A673 (cell line): ENCODE measurements at regions not wholly inside any gene's neighbourhood (a gene's known extent, or its start where the extent isn't known, plus 50 kb on each side); places are given as distances from the start of the nearest gene placed in this dataset.

ENCODE experiments used
- BruUV-seq: library from RNA; stranded (reverse); fragments of 400-500 nt; replicated peaks from 2 replicates; lab custom pipeline; 2021; lab: Mats Ljungman, UMichigan
- CTCF ChIA-PET: fragments of 300-600 bp; sonication (Branson Sonifier 250); formaldehyde crosslinking; loops from one replicate; lab custom pipeline; 2022; ENCODE audit warnings: antibody characterized with exemption; lab: Charles Lee
- POLR2A ChIA-PET: fragments of 300-600 bp; sonication (Branson Sonifier 250); formaldehyde crosslinking; loops from one replicate; lab custom pipeline; 2022; ENCODE audit warnings: antibody characterized with exemption; ENCODE audit not compliant: low non-redundant PET; lab: Charles Lee
- DNase-seq: peaks from one replicate; pipeline ENCODE4 v3.0.0-alpha.2; 2015; ENCODE audit warnings: low spot score
- H3K27ac ChIP-seq: fragments of 200-600 bp; sonication (generic); 2 replicates; pipeline ENCODE4 v1.5.1; 2016; ENCODE audit warnings: mixed run types, low read depth, mild to moderate bottlenecking, mixed read lengths, antibody characterized with exemption, low read length; ENCODE audit not compliant: poor library complexity, severe bottlenecking
- H3K27me3 ChIP-seq: fragments of 200-600 bp; sonication (generic); replicated peaks from 2 replicates; pipeline ENCODE4 v1.6.1; 2017; ENCODE audit warnings: mixed run types, low read depth, mild to moderate bottlenecking, mixed read lengths, antibody characterized with exemption, low read length; ENCODE audit not compliant: insufficient read depth, poor library complexity
- H3K36me3 ChIP-seq: fragments of 200-600 bp; sonication (generic); 2 replicates; pipeline ENCODE4 v1.6.1; 2016; ENCODE audit warnings: mixed run types, mild to moderate bottlenecking, mixed read lengths, antibody characterized with exemption, low read length; ENCODE audit not compliant: insufficient read depth, poor library complexity, severe bottlenecking
- H3K4me1 ChIP-seq: fragments of 200-600 bp; sonication (generic); 2 replicates; pipeline ENCODE4 v1.6.1; 2017; ENCODE audit warnings: mixed run types, mild to moderate bottlenecking, mixed read lengths, antibody characterized with exemption, low read length; ENCODE audit not compliant: insufficient read depth, poor library complexity, severe bottlenecking
- H3K4me3 ChIP-seq: fragments of 200-600 bp; sonication (generic); 2 replicates; pipeline ENCODE4 v1.5.1; 2016; ENCODE audit warnings: low read depth, mixed run types, mild to moderate bottlenecking, mixed read lengths, low read length; ENCODE audit not compliant: poor library complexity, severe bottlenecking
- H3K9me3 ChIP-seq: fragments of 200-600 bp; sonication (generic); 2 replicates; pipeline ENCODE4 v1.6.1; 2016; ENCODE audit warnings: mixed run types, low read depth, mild to moderate bottlenecking, mixed read lengths, antibody characterized with exemption, low read length; ENCODE audit not compliant: poor library complexity, severe bottlenecking
- CTCF ChIP-seq: fragments of 300-800, 200-600 bp; sonication (generic); conservative IDR thresholded peaks from 2 replicates; pipeline ENCODE4 v1.5.1; 2017; ENCODE audit warnings: low read depth, mild to moderate bottlenecking, antibody characterized with exemption, low read length, moderate library complexity, mixed read lengths
- EZH2 ChIP-seq: fragments of 200-600 bp; sonication (generic); IDR thresholded peaks from 2 replicates; pipeline ENCODE4 v1.6.1; 2017; ENCODE audit warnings: borderline replicate concordance, low read depth, mild to moderate bottlenecking, mixed read lengths, antibody characterized with exemption, low read length; ENCODE audit not compliant: poor library complexity, severe bottlenecking
- intact Hi-C: fragments of 100-400 bp; cut with micrococcal nuclease; formaldehyde crosslinking; loops from one replicate; pipeline ENCODE4 v1.10.0; 2022; ENCODE audit not compliant: unreplicated experiment

GRCh38 chr18:40976050-40976449 lies 979.0 kb upstream of the PIK3C3 start:
- H3K36me3 ChIP-seq = no peaks in the 10 kb centered on the region
- no peak overlapping the region for H3K4me3 ChIP-seq
- no TSS peak for BruUV-seq
- POLR2A ChIA-PET = no interaction called here
- no peak for DNase-seq
- H3K4me1 ChIP-seq = no peaks in the 10 kb centered on the region
- intact Hi-C loops = no loop called here
- TF ChIP-seq CTCF (no peak), EZH2 (no peak)
- no peak overlapping the region for H3K27ac ChIP-seq
- CTCF ChIA-PET = no interaction called here
- H3K9me3 ChIP-seq = no peaks in the 10 kb centered on the region
- H3K27me3 ChIP-seq = no peaks in the 10 kb centered on the region

DNA sequence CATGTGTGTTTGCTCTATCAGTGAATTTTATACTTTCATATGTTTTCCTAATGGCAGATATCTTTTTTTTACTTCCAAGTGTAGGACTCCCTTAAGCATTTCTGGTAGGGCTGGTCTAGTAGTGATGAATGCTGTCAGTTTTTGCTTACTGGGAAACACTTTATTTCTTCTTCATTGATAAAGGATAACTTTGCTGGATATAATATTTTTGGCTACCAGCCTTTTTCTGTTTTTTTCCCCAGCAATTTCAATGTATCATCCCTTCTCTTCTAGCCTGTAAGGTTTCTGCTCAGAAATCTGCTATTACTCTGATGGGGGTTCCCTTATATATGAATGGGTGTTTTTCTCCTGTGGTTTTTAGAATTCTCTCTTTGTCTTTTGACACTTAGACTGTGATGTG lies 980.6 kb upstream of the PIK3C3 start:
- H3K36me3 ChIP-seq = no peaks in the 10 kb centered on the region
- H3K27me3 ChIP-seq = no peaks in the 10 kb centered on the region
- no TSS peak for BruUV-seq
- H3K27ac ChIP-seq = no peak overlapping the region
- H3K9me3 ChIP-seq = no peaks in the 10 kb centered on the region
- DNase-seq = no peak
- TF ChIP-seq CTCF (no peak), EZH2 (no peak)
- H3K4me1 ChIP-seq = no peaks in the 10 kb centered on the region
- H3K4me3 ChIP-seq = no peak overlapping the region
- intact Hi-C loops = no loop called here
- POLR2A ChIA-PET = no interaction called here
- CTCF ChIA-PET = no interaction called here

DNA sequence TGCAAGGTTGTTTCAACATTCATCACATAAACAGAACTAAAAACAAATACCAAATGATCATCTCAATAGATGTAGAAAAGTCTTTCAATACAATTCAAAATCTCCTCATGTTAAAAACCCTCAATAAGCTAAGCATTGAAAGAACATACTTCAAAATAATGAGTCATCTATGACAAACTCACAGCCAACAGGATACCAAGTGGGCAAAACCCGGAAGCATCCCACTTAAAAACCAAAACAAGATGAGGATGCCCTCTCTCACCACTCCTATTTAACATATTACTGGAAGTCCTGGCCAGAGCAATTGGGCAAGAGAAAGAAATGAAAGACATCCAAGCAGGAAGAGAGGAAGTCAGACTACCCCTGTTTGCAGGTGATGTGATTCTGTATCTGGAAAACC lies 992.2 kb upstream of the PIK3C3 start:
- Histone ChIP-seq H3K4me1 (no peaks in the 10 kb centered on the region), H3K27me3 (no peaks in the 10 kb centered on the region), H3K4me3 (no peak overlapping the region), H3K9me3 (no peaks in the 10 kb centered on the region), H3K27ac (no peak overlapping the region), H3K36me3 (no peaks in the 10 kb centered on the region)
- CTCF ChIA-PET = no interaction called here
- POLR2A ChIA-PET = no interaction called here
- no peak for DNase-seq
- TF ChIP-seq EZH2 = no peak
- no peak for TF ChIP-seq CTCF
- BruUV-seq = no TSS peak
- intact Hi-C loops = no loop called here
